Stimulated activated CD8-positive, alpha-beta memory T cell treated with anti-CD3 and anti-CD28 coated beads, Interleukin-4, amount 100 ng/mL, for 1 hour (primary cell): ENCODE measurements at regions not wholly inside any gene's neighbourhood (a gene's known extent, or its start where the extent isn't known, plus 50 kb on each side); places are given as distances from the start of the nearest gene placed in this dataset.

Experiments
- DNase-seq, 2 donors: peaks; one replicate each; pipeline ENCODE4 v3.0.0-alpha.2; 2020; ENCODE audit warnings: low read depth in 2 of 2, low spot score in 1 of 2

DNA sequence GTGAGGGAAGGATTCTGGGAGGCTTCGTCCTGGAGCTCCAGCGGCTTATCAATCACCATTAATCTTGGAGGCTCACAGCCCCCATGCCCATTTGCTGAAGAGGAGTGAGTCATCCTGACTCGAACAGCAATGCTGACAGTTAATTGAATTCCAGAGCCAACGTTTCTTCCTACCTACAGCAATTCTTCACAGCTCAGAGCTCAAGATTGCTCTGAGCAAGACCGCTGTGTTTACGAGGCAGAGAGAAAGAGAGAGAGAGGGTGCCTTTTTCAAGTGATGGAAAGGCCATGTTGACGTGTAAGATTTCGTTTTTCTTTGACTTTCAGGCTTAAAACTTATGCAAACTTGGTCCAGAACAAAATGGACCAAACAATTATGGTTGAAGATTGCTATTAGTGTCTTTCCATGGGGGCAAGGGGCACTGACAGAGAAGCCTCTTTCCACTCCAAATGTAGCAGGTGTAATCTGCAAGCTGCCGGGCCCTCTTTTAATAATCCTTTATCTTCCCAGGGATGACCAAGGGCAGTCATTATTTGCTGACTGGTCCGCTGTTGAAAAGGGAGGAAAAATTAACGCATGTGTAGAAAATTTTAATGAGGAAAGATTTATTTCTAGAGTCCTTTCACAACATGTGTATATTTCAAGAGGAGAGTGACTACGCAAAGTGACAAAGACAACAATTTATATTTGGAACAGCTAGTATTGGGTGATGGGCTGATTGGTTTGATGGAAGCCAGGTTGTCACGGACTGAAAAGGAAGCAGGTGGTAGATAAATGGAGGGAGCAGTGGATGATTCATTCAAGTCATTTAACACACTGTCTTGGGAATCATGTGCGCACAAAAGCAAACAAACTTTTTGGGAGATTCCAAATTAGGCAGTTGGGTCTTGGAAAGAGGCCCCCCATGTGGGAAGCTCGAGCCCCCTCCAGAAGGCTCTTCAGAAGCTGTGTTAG is 136.1 kb upstream of the IRF2BP2 start:
- DNase-seq, result no peak

DNA sequence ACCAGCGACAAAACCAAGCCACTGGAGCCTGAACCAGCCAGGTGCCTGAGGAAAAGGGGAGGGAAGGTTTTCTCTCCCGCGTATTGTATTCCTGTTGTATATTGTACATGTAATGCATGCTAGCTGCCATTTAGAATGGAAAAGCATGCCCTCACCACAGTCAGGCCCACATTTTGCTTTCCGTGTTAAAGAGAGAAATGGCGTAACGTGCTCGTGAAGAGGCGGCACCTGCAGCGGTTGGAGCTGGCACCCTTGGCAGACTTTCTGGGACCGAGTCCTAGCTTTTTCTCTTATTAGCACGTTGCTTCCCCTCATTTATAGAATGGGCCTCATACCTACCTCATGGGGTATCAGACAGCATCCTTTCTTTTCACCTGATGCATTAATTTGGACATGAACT is 135.3 kb upstream of the IRF2BP2 start:
- no peak for DNase-seq

DNA sequence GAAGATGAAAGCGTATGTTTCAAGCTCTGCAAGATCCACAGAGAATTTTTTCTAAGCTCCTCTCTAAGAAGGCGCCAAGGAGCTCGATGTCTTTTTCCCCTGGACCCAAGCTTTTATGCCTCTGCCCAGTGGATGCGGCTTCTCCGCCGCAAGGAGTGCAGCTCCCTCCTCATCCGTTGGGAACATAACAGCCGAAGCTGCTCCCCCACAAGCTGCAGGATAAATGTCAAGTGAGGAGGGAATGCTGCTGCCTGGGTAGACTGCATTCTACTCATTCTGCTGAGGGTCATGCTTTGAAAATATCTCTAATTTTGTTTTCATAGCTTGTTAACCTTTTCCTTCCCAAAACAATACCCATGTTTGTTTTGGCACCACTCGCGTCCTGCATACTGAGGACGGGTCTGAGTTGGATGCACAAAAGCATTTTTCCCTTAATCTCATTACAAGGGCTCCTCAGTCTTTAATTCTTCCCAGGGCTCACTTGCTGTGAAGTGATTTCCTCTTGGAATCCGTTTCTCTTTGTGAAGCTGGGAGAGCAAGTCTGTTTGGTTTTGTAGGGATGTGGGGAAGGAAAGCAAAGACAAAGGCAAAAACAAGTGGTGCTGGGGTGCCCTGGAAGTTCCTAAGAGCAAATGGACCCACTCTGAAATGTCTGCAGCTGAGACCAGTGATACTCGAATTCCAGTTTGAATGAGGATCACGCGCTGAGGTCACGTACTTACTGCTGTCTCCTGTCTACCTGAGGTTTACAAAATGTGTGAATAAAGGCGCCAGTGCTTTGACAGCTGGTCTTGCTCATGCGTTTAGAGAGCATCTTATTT is 134.0 kb upstream of the IRF2BP2 start:
- DNase-seq, result no peak

DNA sequence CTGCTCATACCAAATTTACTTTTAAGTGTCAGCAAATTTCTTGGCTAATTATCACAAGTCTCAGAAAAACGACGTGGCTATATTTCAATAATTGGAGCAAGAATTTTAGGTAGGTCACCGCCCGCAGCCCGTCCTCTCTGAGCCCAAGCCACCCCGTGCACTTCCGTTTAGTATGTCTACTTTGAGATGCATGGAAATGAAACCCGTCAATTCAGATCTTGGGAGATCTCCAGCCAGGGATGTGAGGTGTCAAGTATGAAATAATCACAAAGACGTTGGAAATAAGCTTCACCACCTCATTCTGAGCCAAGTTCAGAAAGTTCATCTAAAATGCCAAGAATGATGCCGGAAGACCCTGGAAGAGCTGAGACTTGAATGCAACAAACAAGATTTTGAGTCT is 132.6 kb upstream of the IRF2BP2 start:
- no peak for DNase-seq

DNA sequence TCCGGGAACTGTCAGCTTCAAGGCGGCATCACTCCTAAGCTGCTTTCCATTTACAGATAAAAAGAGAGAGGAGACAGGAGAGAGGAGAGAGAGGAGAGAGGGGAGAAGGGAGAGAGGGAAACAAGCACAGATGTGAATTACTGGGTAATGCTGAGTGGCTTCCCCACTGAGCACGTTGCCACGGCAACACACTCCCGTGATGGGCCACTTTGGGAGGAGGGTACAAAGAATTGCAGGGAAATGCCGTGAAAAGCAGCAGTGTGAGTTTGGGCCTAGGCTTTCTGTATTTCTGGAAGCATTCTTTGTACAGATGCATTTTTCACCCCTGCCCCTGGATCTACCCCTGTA is 128.0 kb upstream of the IRF2BP2 start:
- DNase-seq, result no peak

DNA sequence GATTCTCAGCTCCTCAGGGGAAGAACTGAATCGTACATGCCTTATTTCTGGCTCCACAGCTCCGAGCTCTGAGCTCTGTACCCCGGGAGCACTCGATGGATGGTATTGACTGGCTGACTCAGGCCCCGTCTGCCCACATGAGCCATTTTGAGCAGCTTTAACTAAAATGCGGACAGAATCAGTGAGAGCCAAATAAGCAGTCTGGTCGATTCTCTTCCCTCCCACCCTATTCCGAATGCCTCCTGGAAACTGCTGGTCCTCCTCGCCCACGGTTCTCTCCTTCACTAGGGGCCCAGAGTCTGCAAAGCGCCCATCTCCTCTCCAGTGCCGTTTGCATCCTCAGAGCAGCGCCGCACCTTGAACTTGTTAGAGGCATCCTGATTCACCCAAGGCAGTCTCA is 125.9 kb upstream of the IRF2BP2 start:
- no peak for DNase-seq

DNA sequence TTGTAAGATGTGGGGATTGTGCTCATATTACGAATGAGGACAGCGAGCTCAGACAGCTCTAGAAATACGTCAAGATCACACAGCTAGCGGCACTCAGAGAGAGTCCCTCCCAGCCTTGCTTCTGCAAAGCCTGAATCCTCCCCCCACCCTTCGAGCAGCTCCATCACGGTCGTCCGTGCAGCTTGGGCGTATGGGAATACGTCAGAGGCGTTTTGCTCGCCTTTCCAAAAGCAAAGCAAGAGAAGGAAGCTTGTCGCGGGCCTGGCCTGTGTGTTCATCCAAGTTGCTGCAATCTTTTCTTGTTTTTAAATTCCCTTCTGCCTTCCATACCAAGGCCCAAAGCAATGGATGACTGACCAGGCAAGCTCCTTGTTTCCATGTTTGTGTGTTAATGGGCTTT is 125.5 kb upstream of the IRF2BP2 start:
- no peak for DNase-seq

DNA sequence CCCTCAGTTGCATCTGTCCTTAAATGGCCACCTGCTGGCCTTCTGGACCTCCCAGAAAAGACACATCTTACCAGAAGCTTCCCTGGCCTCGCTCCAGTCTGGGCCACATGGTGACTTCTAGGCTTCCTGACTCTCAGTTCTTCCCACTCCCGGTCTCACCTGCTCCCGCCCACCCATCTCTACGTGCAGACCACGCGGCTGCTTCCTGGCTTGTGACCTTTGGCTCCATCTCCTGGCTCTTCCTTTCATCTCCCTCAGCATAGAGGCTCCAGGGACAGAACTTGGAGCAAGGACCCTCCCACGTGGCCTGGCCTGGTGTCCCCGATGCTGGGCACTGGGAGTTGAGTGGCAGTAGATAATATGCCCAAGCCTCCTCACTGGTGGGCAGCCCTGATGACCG is 124.9 kb upstream of the IRF2BP2 start:
- no peak for DNase-seq

DNA sequence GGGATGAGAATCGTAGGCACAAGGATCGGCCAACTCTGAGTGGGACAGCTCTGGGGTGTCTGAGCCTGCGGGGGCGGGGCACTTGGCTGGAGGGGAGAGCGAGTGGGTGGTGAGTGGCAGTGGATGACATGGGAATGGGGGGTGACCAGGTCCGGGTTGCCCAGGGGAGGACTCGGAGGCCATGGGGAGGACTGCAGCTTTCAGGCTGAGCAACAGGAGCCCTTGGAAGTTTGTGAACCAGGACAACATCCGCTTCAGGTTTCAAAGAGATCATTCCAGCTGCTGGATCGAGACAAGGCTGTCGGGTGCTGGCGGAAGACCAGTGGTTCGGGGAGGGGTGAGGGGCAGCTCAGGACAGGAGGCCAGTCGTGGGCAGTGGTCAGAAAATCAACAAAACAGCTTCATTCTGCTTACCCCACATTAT is 124.4 kb upstream of the IRF2BP2 start:
- no peak for DNase-seq

DNA sequence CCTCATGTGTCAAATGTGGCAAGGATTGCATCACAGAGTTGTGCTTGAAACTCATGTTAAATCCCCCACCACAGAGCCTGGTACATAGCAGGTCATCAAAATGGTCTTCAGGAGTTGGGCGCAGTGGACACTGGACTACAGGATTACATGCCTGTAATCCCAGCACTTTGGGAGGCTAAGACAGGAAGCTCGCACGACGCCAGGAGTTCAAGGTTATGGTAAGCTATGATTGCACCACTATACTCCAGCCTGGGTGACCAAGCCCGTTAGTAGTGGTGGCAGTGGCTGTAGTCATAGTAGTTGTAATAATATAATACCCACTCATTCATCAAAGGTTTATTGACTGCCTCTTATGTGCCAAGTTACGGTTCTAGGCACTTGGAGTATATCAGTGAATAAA is 123.4 kb upstream of the IRF2BP2 start:
- DNase-seq, result no peak

DNA sequence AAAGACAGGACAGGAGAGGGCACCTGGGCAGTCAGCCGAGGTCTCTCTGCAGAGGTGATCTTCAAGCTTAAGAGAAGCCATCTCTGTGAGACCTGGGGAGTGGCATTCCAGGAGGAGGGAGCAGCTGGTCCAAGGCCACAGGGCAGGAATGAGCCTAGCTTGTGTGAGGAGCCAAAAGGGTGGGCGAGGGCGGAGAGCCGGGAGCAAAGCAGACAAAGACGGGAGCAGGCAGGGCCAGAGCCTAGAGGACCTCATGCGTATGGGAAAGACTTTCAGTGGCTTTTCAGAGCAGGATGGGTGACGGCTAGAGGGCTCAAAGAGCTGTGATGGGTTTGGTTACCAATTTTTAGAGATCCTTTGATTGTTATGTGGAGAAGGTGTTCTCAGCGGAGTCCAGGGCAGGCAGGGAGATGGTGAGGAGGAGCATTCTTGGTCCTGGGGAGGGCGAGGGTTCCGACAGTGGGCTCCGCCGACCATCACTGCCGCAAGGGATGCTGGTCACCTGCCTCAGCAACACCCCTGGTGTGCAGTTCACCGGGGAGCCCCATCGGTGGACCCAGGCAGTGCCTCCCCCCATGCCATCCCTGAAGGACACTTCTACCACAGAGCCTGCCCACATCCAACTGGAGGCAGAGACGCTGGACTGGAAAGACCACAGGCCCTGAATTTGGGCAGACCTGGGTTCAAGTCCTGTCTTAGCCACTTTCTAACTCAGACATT is 122.9 kb upstream of the IRF2BP2 start:
- no peak for DNase-seq

DNA sequence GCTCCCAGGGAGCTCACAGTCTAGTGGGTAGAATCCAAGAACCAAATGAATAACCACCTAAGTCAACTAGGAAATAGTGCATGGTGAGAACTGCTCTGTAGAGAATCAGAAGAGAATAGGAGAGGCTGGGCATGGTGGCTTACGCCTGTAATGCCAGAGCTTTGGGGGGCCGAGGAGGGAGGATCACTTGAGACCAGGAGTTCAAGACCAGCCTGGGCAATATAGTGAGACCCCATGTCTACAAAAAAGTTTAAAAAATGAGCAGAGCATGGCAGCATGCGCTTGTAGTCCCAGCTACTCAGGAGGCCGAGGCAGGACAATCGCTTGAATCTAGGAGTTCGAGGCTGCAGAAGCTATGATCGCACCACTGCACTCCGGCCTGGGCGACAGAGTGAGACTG is 122.3 kb upstream of the IRF2BP2 start:
- DNase-seq, result no peak

DNA sequence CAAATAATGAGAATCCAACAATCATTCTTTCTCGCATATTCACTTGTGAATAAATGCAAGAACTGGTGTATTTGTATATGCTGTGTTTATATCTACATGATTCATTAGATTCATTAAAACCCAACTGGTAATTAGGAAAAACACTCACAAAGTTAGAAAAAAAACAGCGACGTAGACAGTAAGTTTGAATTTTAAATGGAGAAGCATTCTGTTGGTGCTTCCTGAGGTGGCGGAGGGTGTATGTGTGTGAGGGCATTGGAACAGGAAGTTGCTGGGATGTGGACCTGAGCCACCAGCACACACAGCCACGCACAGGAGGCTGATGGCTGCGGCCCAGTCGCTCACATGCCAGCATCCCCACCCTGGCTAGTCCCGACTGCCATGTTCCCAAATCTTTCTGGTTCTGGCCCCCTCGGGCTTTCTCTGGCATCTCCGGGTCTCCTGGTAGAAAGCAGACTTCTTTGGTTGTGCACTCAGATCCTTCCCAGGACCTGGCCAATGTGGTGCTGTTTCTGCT is 121.6 kb upstream of the IRF2BP2 start:
- no peak for DNase-seq

DNA sequence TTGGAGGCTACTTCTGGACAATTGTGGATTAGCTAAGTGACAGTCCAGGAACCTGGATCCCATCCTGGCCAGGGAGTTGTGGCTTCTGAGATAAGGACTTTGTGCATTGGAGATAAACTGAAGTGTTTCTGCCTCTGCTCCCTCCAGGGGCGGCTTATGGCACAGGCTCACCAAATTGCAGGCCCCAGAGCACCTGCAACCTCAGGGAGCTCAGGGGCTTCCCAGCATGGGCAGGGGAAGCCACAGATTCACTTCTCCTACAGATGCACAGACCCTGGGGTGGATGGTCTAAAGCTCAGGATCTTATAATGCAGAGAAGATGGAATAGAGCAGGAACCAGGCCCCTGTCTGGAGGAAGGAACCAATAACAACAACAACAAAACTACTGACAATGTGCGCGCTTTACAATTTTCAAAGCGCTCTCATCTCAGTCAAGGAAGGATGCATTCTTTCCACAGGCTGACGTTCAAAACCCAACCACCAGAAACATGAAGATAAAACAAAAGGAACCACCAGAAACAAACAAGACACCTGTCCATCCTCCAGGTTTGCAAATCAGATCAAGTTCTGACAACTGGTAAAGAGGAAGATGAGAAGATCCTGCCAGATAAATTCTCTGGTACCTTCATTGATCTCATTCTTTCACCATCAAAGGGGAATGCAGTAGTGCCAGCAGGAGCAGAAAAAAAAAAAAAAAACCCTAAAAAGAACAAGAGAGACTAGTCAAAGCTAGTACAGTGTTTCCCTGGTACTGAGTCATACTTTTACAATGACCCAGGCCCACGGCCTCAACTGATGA is 121.0 kb upstream of the IRF2BP2 start:
- DNase-seq, result no peak

DNA sequence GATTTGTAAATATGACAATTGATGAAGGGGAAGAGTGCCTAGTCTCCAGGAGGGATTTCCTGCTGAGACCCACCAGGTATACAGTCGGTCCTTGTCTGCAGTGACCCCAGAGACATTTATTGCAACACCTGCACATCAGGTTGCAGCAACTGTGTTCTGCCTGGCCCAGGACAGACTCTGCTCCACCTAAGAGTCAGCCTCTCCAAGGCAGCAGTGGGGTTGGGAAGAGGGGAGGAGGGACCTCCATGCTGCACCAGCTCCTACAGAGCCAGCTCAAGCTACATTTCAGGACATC is 120.4 kb upstream of the IRF2BP2 start:
- DNase-seq, result no peak

DNA sequence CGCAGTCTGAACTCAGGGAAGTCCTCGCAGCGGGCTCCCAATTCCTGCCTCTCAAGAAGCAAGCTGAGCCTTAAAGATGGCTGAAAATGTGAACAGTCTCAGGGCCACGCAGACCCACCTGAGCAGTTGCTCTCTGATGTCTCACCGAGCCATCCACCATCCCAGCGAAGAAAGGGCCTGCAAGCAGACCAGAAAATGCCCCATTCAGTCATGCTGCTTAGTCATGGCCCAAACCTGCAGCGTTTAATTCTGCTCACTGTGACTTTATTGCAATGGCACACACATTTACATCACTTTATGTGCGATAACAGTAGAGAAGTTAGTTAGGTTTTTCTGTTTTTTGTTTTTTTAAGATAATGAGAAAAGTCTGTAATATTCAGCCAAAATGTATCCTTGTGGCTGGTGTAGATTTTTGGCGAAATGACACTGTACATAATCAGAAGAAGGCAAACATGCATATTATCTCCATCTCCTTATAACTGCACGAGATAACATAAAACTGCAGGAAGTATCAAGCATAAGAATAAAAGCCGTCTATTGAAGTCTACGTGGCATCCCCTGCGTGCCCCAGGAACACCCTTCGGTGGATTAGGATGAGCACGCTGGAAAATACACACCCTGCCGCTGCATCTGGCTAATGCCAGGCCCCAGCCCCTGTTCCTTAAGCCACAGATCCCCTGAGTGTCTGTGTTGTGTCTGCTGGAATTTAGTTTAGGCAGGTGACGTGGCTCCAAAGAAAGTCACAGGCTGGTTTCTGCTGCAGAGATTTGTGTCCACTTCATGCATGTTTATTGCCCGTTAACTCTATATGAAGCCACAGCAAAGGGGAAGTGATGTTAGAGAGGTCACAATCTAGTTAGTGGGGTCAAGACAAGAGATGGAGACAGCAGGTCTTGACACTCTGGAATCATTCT is 119.8 kb upstream of the IRF2BP2 start:
- no peak for DNase-seq

DNA sequence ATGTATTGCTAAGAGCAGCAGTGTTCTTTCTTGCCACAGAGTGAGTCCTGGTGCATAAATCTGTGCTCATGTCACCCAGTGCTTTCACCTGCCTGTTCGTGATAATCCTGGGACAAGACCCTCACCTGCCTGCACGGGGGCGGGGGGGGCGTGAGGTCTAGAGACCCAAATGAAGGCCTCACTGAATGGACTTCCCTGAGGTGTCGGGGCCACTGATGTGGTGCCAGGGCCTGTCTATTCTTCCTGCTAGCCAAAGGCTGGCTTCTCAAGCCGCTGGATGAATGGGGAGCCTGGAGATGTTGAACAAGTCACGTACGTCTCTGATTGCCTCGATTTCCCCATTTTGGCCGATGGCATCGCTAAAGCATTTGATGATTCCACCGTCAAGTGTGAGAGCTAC is 118.8 kb upstream of the IRF2BP2 start:
- DNase-seq, result no peak

DNA sequence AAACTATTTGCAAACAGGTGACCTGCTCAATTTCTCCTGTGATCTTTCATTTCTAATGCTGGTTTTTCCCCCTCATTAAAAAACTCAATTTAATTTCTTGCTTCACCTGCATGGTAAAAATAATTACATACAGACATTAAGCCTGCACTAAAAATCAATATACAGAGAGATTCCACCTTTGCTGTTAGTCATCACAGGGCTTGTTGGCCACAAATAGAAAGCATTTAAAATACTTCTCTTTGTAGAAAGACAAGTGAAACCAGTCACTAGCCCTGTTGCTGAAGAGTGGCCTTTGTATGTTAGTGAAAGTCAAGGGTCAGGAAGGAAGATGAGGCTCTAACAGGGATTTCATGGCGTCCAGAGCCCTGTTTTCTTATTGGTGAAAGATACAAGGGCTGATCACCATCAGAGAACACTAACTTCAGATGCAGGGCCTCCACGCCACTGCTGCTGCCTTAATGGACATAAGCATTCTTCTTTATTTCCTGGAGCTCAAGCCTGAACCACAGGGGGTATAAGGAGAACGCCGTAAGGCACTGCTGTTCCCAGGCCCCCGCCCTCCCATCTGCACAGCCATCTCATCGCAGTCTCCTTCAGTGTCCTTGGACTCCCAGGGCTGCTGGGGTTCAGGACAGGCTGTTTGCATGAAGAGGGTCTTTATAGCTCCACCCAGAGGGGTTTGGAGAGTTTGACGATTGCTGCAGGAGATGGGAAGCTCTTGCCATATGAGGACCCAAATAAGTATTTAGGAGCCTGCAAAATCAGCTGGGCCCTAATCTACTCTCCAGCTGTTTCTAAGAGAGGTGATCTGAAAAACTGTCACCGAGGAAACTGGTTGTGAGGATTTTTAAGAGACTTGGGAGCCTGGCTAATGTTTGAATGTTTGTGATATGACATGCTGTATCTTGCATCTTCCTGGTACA is 117.3 kb upstream of the IRF2BP2 start:
- no peak for DNase-seq
